GM12878 (cell line): ENCODE measurements at regions not wholly inside any gene's neighbourhood (a gene's known extent, or its start where the extent isn't known, plus 50 kb on each side); places are given as distances from the start of the nearest gene placed in this dataset.

ENCODE experiments used
- ATAC-seq: fragments of 200-7000 bp; cut with Tn5 transposase; 3 replicates; pipeline ENCODE4 v1.9.1; 2020; ENCODE audit warnings: mild to moderate bottlenecking, moderate library complexity
- BruUV-seq: library from RNA; stranded (reverse); fragments of 400-500 nt; replicated peaks from 2 replicates; lab custom pipeline; 2021; lab: Mats Ljungman, UMichigan
- CTCF ChIA-PET: fragments of 300-600 bp; sonication (Branson Sonifier 250); formaldehyde crosslinking; extraction: SDS; loops from one replicate; lab custom pipeline; 2021; ENCODE audit warnings: inconsistent platforms; lab: Yijun Ruan, JAX
- POLR2A ChIA-PET: fragments of 350-600 bp; formaldehyde crosslinking; extraction: SDS; loops from one replicate; lab custom pipeline; 2021; ENCODE audit warnings: inconsistent platforms; lab: Charles Lee
- RAD21 ChIA-PET: fragments of 300-600 bp; sonication (Branson Sonifier 250); formaldehyde crosslinking; loops from one replicate; lab custom pipeline; 2023; ENCODE audit warnings: antibody characterized with exemption; ENCODE audit not compliant: unreplicated experiment; lab: Charles Lee
- SMC1A ChIA-PET: fragments of 300-600 bp; sonication (Branson Sonifier 250); formaldehyde crosslinking; loops from one replicate; lab custom pipeline; 2023; ENCODE audit not compliant: unreplicated experiment, uncharacterized antibody; lab: Charles Lee
- DNase-seq: peaks from one replicate; pipeline ENCODE4 v3.0.0-alpha.2; 2011; ENCODE audit warnings: low read depth, low spot score
- FAIRE-seq: peaks from 3 replicates; lab custom pipeline; 2011; peaks lifted over from hg19 to GRCh38; lab: Jason Lieb, UNC
- H2AFZ ChIP-seq: 2 replicates; pipeline ENCODE4 v1.6.0; 2011; ENCODE audit warnings: low read depth, low read length, control low read depth; ENCODE audit not compliant: control insufficient read depth
- H3K27ac ChIP-seq: 2 replicates; pipeline ENCODE4 v1.5.1; 2011; ENCODE audit warnings: control low read depth; ENCODE audit not compliant: control insufficient read depth, insufficient read depth
- H3K27me3 ChIP-seq, 2 experiments: replicated peaks in 1 of 2; 2 replicates each; pipeline versions ENCODE4 v1.6.0 to v1.6.1; 2011; ENCODE audit warnings: low read length in 1 of 2; ENCODE audit not compliant: control insufficient read depth in 2 of 2, insufficient read depth in 2 of 2
- H3K36me3 ChIP-seq, 2 experiments: 2 replicates each; pipeline ENCODE4 v1.5.1; 2011; ENCODE audit warnings: low read length in 1 of 2; ENCODE audit not compliant: control insufficient read depth in 2 of 2, insufficient read depth in 2 of 2
- H3K4me1 ChIP-seq: 2 replicates; pipeline ENCODE4 v1.6.1; 2011; ENCODE audit warnings: mild to moderate bottlenecking, low read length, moderate library complexity, mixed read lengths; ENCODE audit not compliant: control insufficient read depth, insufficient read depth
- H3K4me2 ChIP-seq: 2 replicates; pipeline ENCODE4 v1.6.0; 2011; ENCODE audit warnings: control low read depth; ENCODE audit not compliant: control insufficient read depth, insufficient read depth
- H3K4me3 ChIP-seq: fragments of 200-600 bp; sonication (generic); 2 replicates; pipeline ENCODE4 v1.5.1; 2016
- H3K79me2 ChIP-seq: 2 replicates; pipeline ENCODE4 v1.6.0; 2011; ENCODE audit warnings: low read length; ENCODE audit not compliant: control insufficient read depth, insufficient read depth
- H3K9ac ChIP-seq: 2 replicates; pipeline ENCODE4 v1.8.0; 2011; ENCODE audit warnings: low read length, control low read depth, mixed read lengths; ENCODE audit not compliant: control insufficient read depth, insufficient read depth
- H3K9me3 ChIP-seq: replicated peaks from 3 replicates; pipeline ENCODE4 v1.5.1; 2011; ENCODE audit warnings: mild to moderate bottlenecking, low read length; ENCODE audit not compliant: control insufficient read depth, insufficient read depth
- H4K20me1 ChIP-seq: 2 replicates; pipeline ENCODE4 v1.6.0; 2011; ENCODE audit not compliant: control insufficient read depth, insufficient read depth
- BRCA1 ChIP-seq: IDR thresholded peaks from 2 replicates; pipeline ENCODE4 v1.6.1; 2011; ENCODE audit warnings: low read depth, low read length, improper control_type of control experiment
- CBX5 ChIP-seq: sonication (generic); IDR thresholded peaks from 2 replicates; pipeline ENCODE4 v1.6.1; 2016; ENCODE audit warnings: low read depth, moderate library complexity, mild to moderate bottlenecking, inconsistent platforms
- EGR1 ChIP-seq, 2 experiments: IDR thresholded peaks; 1 replicate in 1 of 2; 2 replicates in 1 of 2; pipeline ENCODE4 v1.6.1; 2011 to 2012; ENCODE audit warnings: low read depth in 2 of 2, low read length in 2 of 2, borderline replicate concordance in 1 of 2, mild to moderate bottlenecking in 1 of 2, moderate library complexity in 1 of 2
- FOXM1 ChIP-seq: IDR thresholded peaks from 2 replicates; pipeline ENCODE4 v1.6.1; 2012; ENCODE audit warnings: low read depth, mild to moderate bottlenecking, inconsistent platforms, low read length, moderate library complexity
- GATAD2B ChIP-seq: fragments of 450-650 bp; conservative IDR thresholded peaks from 2 replicates; pipeline ENCODE4 v1.6.1; 2017; ENCODE audit warnings: low read depth, mild to moderate bottlenecking, moderate library complexity
- HDAC6 ChIP-seq: fragments of 200-600 bp; sonication (generic); IDR thresholded peaks from one replicate; pipeline ENCODE4 v1.8.0; 2017; ENCODE audit warnings: antibody characterized with exemption; ENCODE audit not compliant: unreplicated experiment
- MYC ChIP-seq: IDR thresholded peaks from 2 replicates; pipeline ENCODE4 v1.6.1; 2011; ENCODE audit warnings: mild to moderate bottlenecking, low read length, moderate library complexity, inconsistent platforms; ENCODE audit not compliant: insufficient read depth, insufficient replicate concordance, insufficient read length, severe bottlenecking
- SIN3A ChIP-seq: IDR thresholded peaks from 2 replicates; pipeline ENCODE4 v1.6.1; 2012; ENCODE audit warnings: low read depth, low read length, improper control_type of control experiment
- SUZ12 ChIP-seq: fragments of 200-600 bp; sonication (generic); IDR thresholded peaks from one replicate; pipeline ENCODE4 v1.6.1; 2018; ENCODE audit warnings: antibody characterized with exemption, mild to moderate bottlenecking; ENCODE audit not compliant: unreplicated experiment
- TCF3 ChIP-seq: IDR thresholded peaks from 2 replicates; pipeline ENCODE4 v1.6.1; 2012; ENCODE audit warnings: low read depth, mild to moderate bottlenecking, low read length, borderline replicate concordance; ENCODE audit not compliant: insufficient read depth
- ZNF24 ChIP-seq: fragments of 450-650 bp; IDR thresholded peaks from 2 replicates; pipeline ENCODE4 v1.6.1; 2017; ENCODE audit warnings: antibody characterized with exemption, mild to moderate bottlenecking
- WGBS: methylation state at CpG from one replicate; pipeline ENCODE4 v1.1.6; 2016; ENCODE audit warnings: low lambda C conversion rate; ENCODE audit not compliant: insufficient replicate concordance, insufficient coverage; ENCODE audit errors: missing lambda C conversion rate; 5-methylcytosine and 5-hydroxymethylcytosine counted together
- in situ Hi-C: fragments of 300-500 bp; cut with MboI; formaldehyde crosslinking; loops from 9 replicates; pipeline ENCODE4 v1.14.3; 2018; ENCODE audit warnings: mixed read lengths
- intact Hi-C: fragments of 100-400 bp; cut with micrococcal nuclease; formaldehyde crosslinking; loops from one replicate; pipeline ENCODE4 v1.14.2; 2022; ENCODE audit not compliant: unreplicated experiment
- TF ChIP-seq, protein P1 (sequence below): fragments of 150-350 bp; IDR thresholded peaks from 2 replicates; pipeline ENCODE4 v1.6.1; 2014; ENCODE audit warnings: mild to moderate bottlenecking, low read depth, low read length
- TF ChIP-seq, protein P2 (sequence below): IDR thresholded peaks from 2 replicates; pipeline ENCODE4 v1.6.1; 2012; ENCODE audit warnings: low read depth, low read length, improper control_type of control experiment
- TF ChIP-seq, protein P3 (sequence below): fragments of 450-650 bp; IDR thresholded peaks from 2 replicates; pipeline ENCODE4 v1.6.1; 2014; ENCODE audit warnings: mild to moderate bottlenecking

DNA sequence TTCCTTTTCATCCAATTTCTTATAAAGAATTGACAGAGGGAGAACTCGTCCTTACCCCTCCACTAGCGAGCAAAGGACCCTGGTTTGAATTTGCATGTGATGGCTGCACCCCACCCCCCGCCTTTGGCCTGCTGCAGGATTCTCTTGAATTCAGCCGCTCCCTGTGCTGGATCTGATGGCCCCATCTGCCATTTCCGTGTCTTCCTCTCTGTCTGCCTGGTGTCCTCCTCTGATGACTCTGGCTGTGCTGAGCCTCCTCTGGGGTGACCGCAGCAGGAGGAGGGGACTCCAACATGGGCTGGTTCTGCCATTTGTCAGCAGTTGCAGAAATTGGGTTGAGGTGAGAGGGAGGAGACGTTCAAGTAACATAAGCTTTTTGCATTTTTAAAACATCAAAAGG is 188.8 kb downstream of the DLL1 start:
- H3K79me2 ChIP-seq, result no peaks in the 10 kb centered on the region
- H3K27ac ChIP-seq, result no peak overlapping the region
- no peaks in the 10 kb centered on the region for H4K20me1 ChIP-seq
- 0 out of 2 replicates have a peak, but pooled peaks cover 3% of the 10 kb centered on the region for H3K4me1 ChIP-seq
- no peak overlapping the region for H3K4me3 ChIP-seq
- in situ Hi-C loops (no loop called here), intact Hi-C loops (no loop called here)
- no TSS peak for BruUV-seq
- H3K27me3 ChIP-seq, result no peaks in the 10 kb centered on the region
- TF ChIP-seq ZNF24, result no peak
- TF ChIP-seq CBX5, result no peak
- TF ChIP-seq, protein P1, sequence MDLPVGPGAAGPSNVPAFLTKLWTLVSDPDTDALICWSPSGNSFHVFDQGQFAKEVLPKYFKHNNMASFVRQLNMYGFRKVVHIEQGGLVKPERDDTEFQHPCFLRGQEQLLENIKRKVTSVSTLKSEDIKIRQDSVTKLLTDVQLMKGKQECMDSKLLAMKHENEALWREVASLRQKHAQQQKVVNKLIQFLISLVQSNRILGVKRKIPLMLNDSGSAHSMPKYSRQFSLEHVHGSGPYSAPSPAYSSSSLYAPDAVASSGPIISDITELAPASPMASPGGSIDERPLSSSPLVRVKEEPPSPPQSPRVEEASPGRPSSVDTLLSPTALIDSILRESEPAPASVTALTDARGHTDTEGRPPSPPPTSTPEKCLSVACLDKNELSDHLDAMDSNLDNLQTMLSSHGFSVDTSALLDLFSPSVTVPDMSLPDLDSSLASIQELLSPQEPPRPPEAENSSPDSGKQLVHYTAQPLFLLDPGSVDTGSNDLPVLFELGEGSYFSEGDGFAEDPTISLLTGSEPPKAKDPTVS, result no peak
- TF ChIP-seq SUZ12, result no peak
- TF ChIP-seq TCF3, result no peak
- no peaks in the 10 kb centered on the region; the same call in 2 of the 3 replicates for H3K9me3 ChIP-seq
- WGBS, result 34% methylated on average over 7 of the region's 7 CpGs
- H2AFZ ChIP-seq, result no peak overlapping the region
- CTCF ChIA-PET, result no interaction called here
- POLR2A ChIA-PET, result no interaction called here
- H3K4me2 ChIP-seq, result no peak overlapping the region
- no peaks in the 10 kb centered on the region for H3K36me3 ChIP-seq
- SMC1A ChIA-PET, result no interaction called here
- RAD21 ChIA-PET, result no interaction called here
- H3K9ac ChIP-seq, result no peak overlapping the region
- DNase-seq (no peak), FAIRE-seq (no peak), ATAC-seq (no peak)

DNA sequence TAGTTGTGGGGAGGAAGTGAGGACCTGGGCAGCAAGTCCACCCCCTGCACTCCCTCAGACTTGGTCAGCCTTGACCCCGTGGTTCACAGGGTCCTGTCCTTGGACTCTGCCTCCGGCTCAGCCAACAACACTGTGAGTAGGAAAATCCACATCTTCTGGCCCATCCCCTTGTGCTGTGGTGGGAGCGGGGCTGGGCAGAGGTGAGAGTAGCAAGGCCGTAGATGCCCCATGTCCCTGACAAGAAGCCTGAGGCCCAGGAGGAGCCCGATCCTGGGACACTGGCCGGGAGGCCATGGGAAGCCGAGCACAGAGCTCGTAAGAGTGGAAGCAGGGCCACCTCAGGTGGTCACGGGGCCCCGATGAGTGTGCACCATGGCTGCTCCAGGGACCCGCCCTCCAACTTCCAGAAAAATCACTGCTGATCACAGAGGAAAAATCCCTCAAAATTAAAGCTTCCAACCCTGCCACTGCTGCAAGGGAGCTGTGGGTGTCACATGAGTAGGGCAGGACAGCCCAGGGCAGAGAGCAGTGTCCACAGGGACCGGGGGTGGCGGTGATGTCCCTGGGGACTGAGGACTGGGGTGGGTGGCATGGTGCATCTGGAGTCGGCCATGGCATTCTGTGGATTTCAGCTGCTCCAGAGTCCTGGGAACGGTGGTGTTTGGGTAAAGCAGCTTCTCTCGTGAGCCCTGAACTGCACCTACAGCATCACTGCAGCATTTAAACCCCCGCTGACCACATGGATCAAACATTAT is 189.4 kb downstream of the DLL1 start:
- Histone ChIP-seq H3K4me1 (0 out of 2 replicates have a peak, but pooled peaks cover 5% of the 10 kb centered on the region), H3K36me3 (no peaks in the 10 kb centered on the region), H3K9me3 (no peaks in the 10 kb centered on the region; the same call in 2 of the 3 replicates), H3K9ac (no peak overlapping the region), H2AFZ (no peak overlapping the region), H4K20me1 (no peaks in the 10 kb centered on the region), H3K27me3 (no peaks in the 10 kb centered on the region), H3K27ac (no peak overlapping the region), H3K4me3 (no peak overlapping the region), H3K79me2 (no peaks in the 10 kb centered on the region), H3K4me2 (no peak overlapping the region)
- WGBS, result 34% methylated on average over 17 of the region's 17 CpGs
- FAIRE-seq, result no peak
- RAD21 ChIA-PET, result no interaction called here
- BruUV-seq, result no TSS peak
- in situ Hi-C loops (no loop called here), intact Hi-C loops (no loop called here)
- POLR2A ChIA-PET, result no interaction called here
- SMC1A ChIA-PET, result no interaction called here
- ATAC-seq, result no peak
- CTCF ChIA-PET, result no interaction called here
- no peak for DNase-seq
- no peak for TF ChIP-seq HDAC6
- TF ChIP-seq, protein P2, sequence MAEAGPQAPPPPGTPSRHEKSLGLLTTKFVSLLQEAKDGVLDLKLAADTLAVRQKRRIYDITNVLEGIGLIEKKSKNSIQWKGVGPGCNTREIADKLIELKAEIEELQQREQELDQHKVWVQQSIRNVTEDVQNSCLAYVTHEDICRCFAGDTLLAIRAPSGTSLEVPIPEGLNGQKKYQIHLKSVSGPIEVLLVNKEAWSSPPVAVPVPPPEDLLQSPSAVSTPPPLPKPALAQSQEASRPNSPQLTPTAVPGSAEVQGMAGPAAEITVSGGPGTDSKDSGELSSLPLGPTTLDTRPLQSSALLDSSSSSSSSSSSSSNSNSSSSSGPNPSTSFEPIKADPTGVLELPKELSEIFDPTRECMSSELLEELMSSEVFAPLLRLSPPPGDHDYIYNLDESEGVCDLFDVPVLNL, result no peak
- no peak for TF ChIP-seq BRCA1
- TF ChIP-seq, protein P3, sequence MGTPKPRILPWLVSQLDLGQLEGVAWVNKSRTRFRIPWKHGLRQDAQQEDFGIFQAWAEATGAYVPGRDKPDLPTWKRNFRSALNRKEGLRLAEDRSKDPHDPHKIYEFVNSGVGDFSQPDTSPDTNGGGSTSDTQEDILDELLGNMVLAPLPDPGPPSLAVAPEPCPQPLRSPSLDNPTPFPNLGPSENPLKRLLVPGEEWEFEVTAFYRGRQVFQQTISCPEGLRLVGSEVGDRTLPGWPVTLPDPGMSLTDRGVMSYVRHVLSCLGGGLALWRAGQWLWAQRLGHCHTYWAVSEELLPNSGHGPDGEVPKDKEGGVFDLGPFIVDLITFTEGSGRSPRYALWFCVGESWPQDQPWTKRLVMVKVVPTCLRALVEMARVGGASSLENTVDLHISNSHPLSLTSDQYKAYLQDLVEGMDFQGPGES, result no peak
- TF ChIP-seq FOXM1, result no peak
- no peak for TF ChIP-seq GATAD2B
- TF ChIP-seq EGR1 (IDR thresholded peaks at IDR 0.05; ENCODE audit: borderline replicate concordance in 1 of 2, low read depth in 2 of 2, low read length in 2 of 2), result no peak
- TF ChIP-seq MYC, result no peak
- TF ChIP-seq SIN3A, result no peak
